MM.1S (cell line): ENCODE measurements at regions not wholly inside any gene's neighbourhood (a gene's known extent, or its start where the extent isn't known, plus 50 kb on each side); places are given as distances from the start of the nearest gene placed in this dataset.

Experiments
- CTCF ChIP-seq: fragments of 300-600 bp; sonication (generic); IDR thresholded peaks from 2 replicates; pipeline ENCODE4 v1.5.1; 2016; ENCODE audit warnings: antibody characterized with exemption, low read length, mixed read lengths
- EZH2 ChIP-seq: fragments of 300-600 bp; sonication (generic); optimal IDR thresholded peaks from 2 replicates; pipeline ENCODE3; 2017; ENCODE audit warnings: low read depth, mild to moderate bottlenecking, antibody characterized with exemption, low read length, mixed read lengths

GRCh38 chr20:43397147-43397546, 60.5 kb upstream of the SRSF6 start:
- TF ChIP-seq EZH2 (no peak), CTCF (no peak)
